Astrocyte of the cerebellum (primary cell): ENCODE measurements at regions not wholly inside any gene's neighbourhood (a gene's known extent, or its start where the extent isn't known, plus 50 kb on each side); places are given as distances from the start of the nearest gene placed in this dataset.

Experiments
- DNase-seq: peaks from one replicate; pipeline ENCODE4 v3.0.0-alpha.2; 2011; ENCODE audit warnings: low read depth
- H3K4me3 ChIP-seq: 2 replicates; pipeline ENCODE4 v1.5.1; 2011; ENCODE audit warnings: mild to moderate bottlenecking, low read depth, low read length, moderate library complexity
- in situ Hi-C: cut with HindIII; loops from 2 replicates; pipeline ENCODE4 v1.10.0; 2017; ENCODE audit warnings: low sequenced_read_pairs
- TF ChIP-seq, protein P1 (sequence below): IDR thresholded peaks from 2 replicates; pipeline ENCODE4 v1.5.1; 2012; ENCODE audit warnings: low read length, low read depth, moderate library complexity, mild to moderate bottlenecking; ENCODE audit errors: missing control alignments

DNA sequence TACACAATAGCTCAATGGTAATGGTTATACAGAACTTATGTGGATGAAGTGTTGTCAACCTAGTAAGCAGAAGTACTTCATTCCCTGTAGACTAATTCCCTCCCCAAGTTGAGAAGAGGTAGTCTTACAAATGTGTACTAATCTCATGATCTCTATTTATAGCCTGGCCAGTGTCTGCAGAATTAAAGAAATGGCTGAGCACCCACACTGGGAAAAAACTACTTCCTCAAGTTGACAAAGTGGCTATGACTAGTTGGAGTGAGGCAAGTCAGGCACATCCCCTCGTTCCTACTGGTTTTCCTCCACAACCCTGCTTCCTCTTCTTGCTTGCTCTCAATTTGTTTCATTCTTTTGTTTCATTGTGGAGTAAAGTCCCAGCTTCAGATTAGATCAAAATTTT lies 566.7 kb upstream of the ZNF717 start:
- H3K4me3 ChIP-seq, result no peak overlapping the region
- DNase-seq, result no peak
- in situ Hi-C loops, result no loop called here
- TF ChIP-seq, protein P1, sequence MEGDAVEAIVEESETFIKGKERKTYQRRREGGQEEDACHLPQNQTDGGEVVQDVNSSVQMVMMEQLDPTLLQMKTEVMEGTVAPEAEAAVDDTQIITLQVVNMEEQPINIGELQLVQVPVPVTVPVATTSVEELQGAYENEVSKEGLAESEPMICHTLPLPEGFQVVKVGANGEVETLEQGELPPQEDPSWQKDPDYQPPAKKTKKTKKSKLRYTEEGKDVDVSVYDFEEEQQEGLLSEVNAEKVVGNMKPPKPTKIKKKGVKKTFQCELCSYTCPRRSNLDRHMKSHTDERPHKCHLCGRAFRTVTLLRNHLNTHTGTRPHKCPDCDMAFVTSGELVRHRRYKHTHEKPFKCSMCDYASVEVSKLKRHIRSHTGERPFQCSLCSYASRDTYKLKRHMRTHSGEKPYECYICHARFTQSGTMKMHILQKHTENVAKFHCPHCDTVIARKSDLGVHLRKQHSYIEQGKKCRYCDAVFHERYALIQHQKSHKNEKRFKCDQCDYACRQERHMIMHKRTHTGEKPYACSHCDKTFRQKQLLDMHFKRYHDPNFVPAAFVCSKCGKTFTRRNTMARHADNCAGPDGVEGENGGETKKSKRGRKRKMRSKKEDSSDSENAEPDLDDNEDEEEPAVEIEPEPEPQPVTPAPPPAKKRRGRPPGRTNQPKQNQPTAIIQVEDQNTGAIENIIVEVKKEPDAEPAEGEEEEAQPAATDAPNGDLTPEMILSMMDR, result no peak

DNA sequence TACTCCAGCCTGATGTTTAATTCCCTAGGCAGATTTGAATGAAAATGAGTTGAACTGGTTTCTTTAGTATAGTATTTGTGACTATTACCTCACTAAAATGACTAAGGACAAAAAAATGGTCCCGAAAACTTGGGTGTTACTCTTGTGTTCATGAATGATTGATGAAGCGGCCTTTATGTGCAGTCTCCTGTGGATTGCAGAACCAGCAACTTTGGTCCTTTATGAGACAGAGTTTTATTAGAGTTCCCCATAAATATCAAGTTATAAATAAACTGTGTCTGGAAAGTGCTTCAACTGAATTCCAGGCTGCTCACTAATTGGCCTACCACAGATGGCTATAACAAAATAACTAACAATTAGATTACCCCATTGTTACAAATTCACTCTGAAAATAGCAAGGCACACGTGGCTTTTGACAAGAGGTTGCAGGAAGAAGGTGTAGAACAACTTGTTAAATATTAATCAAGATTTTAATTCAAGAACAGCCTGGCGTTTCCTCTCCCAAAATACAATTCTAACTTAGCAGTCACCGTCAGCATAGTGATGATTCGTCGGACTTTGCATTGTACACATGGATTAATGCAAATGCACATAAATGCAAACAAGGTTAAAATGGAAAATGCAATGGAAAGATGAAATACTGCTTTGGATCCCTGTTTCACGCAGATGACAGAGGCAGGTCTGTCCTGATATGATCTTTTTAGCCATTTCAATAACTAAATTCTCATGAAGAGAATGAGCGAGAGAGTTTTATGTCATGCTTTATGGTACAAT lies 567.3 kb upstream of the ZNF717 start:
- DNase-seq, result no peak
- TF ChIP-seq, protein P1, result no peak
- in situ Hi-C loops, result no loop called here
- H3K4me3 ChIP-seq, result no peak overlapping the region

DNA sequence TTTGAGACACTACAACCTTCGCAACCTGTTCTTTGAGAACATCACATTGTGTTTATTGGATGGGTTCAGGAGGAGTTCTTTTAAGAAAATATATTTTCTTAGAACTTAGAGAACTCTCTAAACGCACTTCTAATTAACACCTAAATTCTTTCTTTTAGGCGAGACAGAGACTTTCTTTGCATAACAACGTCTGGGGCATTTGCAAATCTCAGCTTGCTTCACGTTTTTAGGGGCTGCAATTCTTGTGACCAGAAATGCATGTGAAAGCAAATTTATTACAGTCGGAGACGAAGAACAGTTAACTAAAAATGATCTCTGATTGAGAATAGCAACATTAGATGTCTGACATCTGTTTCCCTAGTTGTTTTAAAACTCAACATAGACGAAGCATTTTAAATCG lies 568.3 kb upstream of the ZNF717 start:
- TF ChIP-seq, protein P1, result no peak
- in situ Hi-C loops, result no loop called here
- H3K4me3 ChIP-seq, result no peak overlapping the region
- DNase-seq, result no peak

DNA sequence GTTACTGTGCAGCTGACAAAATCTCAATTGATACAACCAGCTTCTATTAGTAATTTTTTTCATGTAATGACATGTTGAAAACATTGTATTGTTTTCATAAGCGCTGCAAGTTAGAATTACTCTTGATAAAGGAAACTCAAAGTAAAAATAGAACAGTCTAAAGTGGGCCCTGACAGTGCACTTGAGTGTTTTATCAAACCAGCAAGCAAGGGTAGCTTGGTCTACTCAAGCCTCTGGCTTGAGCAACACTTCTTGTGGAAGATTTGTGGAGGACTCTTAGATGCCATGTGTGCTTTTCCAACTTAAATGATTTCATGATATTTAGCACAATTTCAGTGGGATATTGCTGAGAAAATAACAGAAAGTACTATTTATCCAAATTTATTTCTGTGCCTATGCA lies 575.7 kb upstream of the ZNF717 start:
- H3K4me3 ChIP-seq, result no peak overlapping the region
- in situ Hi-C loops, result no loop called here
- TF ChIP-seq, protein P1, result no peak
- DNase-seq, result no peak

DNA sequence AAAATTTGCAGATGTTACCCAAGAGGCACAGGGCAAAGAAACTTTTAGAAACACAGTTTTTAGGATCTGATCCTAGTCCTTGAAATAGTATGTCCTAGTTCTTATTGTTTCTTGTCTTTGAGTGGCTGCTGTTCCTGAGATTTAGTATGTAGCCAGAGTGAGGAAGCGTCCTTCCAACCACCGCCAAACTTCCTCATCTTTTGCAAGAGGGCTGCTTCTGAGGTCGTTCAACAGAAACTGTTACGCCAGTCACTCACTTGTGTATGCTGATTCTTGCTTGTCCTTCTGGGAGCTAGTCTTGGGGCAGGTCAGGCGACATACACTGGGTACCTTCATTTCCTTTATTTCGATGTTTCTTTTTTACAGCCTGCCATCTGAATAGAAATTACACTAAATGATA lies 577.3 kb upstream of the ZNF717 start:
- no peak overlapping the region for H3K4me3 ChIP-seq
- in situ Hi-C loops, result no loop called here
- no peak for DNase-seq
- TF ChIP-seq, protein P1, result no peak

DNA sequence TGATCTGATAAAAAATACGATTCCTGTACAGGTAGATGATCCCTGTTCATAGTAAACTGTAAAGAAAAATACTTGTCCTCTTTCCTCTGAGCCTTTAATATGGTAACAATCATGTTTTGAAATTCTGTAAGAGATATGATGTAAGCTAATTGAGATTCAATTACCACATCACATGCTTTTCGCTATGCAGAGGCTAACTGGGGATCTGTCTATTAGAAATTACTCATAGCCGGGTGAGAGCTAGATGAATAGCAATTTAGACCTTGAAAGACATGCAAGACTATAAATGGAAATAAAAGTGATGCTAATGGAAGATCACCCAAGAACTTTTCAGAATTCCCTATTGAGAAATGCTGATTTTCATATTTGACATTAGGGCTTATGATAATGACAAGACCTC lies 579.9 kb upstream of the ZNF717 start:
- in situ Hi-C loops, result no loop called here
- TF ChIP-seq, protein P1, result no peak
- H3K4me3 ChIP-seq, result no peak overlapping the region
- DNase-seq, result no peak
